Cardiac muscle cell (in vitro differentiated cells and primary cell): ENCODE measurements at regions not wholly inside any gene's neighbourhood (a gene's known extent, or its start where the extent isn't known, plus 50 kb on each side); places are given as distances from the start of the nearest gene placed in this dataset.

Experiments
- DNase-seq, 2 donors: peaks; one replicate each; pipeline versions ENCODE4 v3.0.0 to v3.0.0-alpha.2; 2010 to 2017; ENCODE audit warnings: low read depth in 1 of 2, low spot score in 1 of 2
- H3K27ac ChIP-seq: fragments of 200-600 bp; sonication (generic); 2 replicates; pipeline ENCODE4 v1.5.1; 2016
- H3K27me3 ChIP-seq: fragments of 200-600 bp; sonication (generic); 2 replicates; pipeline ENCODE4 v1.6.0; 2016; ENCODE audit warnings: control low read depth
- H3K36me3 ChIP-seq: fragments of 200-600 bp; sonication (generic); 2 replicates; pipeline ENCODE4 v1.5.1; 2016; ENCODE audit warnings: control low read depth
- H3K4me1 ChIP-seq: fragments of 200-600 bp; sonication (generic); 2 replicates; pipeline ENCODE4 v1.8.1; 2017; ENCODE audit warnings: low read depth, mild to moderate bottlenecking, mixed run types
- H3K4me3 ChIP-seq: fragments of 200-600 bp; sonication (generic); 2 replicates; pipeline ENCODE4 v1.5.1; 2016; ENCODE audit warnings: mild to moderate bottlenecking
- H3K9me3 ChIP-seq: fragments of 200-600 bp; sonication (generic); 2 replicates; pipeline ENCODE4 v1.5.1; 2017; ENCODE audit warnings: low read depth, mild to moderate bottlenecking, control low read depth
- TF ChIP-seq, protein P1 (sequence below): IDR thresholded peaks from 2 replicates; pipeline ENCODE4 v1.5.1; 2012; ENCODE audit warnings: low read depth, mild to moderate bottlenecking, low read length

DNA sequence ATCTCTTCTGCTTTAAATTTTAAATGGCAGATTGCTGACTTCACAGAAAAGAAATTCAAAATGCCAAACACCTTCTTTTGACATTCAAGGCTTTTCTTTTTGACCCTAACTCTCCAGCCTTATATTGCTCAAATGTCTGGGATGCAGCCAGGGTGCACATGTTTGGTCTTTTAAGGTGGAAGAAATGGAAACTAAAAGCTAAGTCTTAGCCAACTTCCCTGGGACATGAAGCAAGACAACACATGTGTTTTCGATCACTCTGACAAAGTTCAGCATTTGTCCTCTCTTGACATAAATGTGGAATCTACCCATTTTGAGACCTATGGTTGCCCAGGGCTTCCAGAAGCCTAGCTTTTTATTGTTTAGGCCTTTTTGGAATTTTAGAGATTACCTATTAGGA is 161.6 kb downstream of the RDH14 start:
- no peaks in the 10 kb centered on the region for H3K36me3 ChIP-seq
- H3K27me3 ChIP-seq, result no peaks in the 10 kb centered on the region
- TF ChIP-seq, protein P1, sequence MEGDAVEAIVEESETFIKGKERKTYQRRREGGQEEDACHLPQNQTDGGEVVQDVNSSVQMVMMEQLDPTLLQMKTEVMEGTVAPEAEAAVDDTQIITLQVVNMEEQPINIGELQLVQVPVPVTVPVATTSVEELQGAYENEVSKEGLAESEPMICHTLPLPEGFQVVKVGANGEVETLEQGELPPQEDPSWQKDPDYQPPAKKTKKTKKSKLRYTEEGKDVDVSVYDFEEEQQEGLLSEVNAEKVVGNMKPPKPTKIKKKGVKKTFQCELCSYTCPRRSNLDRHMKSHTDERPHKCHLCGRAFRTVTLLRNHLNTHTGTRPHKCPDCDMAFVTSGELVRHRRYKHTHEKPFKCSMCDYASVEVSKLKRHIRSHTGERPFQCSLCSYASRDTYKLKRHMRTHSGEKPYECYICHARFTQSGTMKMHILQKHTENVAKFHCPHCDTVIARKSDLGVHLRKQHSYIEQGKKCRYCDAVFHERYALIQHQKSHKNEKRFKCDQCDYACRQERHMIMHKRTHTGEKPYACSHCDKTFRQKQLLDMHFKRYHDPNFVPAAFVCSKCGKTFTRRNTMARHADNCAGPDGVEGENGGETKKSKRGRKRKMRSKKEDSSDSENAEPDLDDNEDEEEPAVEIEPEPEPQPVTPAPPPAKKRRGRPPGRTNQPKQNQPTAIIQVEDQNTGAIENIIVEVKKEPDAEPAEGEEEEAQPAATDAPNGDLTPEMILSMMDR, result no peak
- no peak overlapping the region for H3K27ac ChIP-seq
- no peaks in the 10 kb centered on the region for H3K9me3 ChIP-seq
- no peak overlapping the region for H3K4me3 ChIP-seq
- peak in 1 of 2 donors; percentile 58 for DNase-seq
- peaks cover 7% of the 10 kb centered on the region for H3K4me1 ChIP-seq

DNA sequence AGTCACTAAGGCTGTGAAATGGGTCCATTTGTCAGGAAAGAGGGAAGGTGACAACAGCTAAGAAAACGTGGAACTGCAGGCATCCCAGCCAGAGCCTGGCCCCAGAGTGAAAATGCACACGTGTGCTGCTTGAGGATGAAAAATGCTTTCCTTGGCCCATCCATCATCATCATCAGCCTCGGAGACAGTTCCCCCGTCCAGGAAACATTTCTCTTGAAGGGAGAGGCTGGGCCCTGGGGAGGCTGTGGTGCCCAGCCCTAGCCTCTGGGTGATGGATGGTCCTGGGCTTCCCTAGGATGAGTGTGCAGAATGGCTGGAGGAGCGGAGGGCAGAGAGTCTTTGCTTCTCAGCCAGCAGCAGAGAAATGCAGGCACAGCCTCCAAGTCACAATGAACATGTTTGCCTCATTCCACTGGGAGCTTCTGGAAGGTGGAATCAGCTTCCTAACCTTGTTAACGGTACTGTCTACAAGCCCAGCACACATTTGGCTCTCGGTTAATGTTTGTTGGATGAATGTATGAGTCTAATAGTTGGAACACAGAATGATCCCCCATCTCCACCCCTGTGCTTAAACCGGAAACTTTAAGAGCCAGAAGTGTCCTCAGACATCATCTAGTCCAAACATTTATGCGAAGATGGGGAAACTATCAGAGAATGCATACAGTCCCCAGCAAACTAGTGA is 164.0 kb downstream of the RDH14 start:
- Histone ChIP-seq H3K27me3 (no peaks in the 10 kb centered on the region), H3K27ac (no peak overlapping the region), H3K36me3 (no peaks in the 10 kb centered on the region), H3K4me1 (peaks cover 7% of the 10 kb centered on the region), H3K4me3 (no peak overlapping the region), H3K9me3 (no peaks in the 10 kb centered on the region)
- TF ChIP-seq, protein P1, result no peak
- no peak for DNase-seq

DNA sequence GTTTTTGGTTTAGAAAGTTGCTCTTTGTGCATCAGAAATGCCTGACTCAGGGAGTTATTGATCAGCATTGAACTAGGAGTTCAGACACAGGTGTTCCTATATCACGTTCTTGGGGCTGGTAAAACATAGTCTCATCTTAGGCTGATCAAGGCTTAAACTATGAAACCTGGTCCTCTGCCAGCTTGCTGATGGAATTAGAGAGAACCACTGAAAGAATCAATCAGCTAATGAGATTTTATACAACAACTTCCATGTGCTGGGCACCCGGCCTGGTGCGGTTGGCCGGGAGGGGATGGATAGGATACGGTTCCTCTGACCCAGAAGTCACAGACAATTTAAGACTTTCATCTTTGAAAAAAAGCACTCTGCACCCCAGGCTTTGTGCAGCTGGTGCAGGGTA is 164.9 kb downstream of the RDH14 start:
- H3K27me3 ChIP-seq, result no peaks in the 10 kb centered on the region
- no peaks in the 10 kb centered on the region for H3K9me3 ChIP-seq
- no peak overlapping the region for H3K4me3 ChIP-seq
- H3K36me3 ChIP-seq, result no peaks in the 10 kb centered on the region
- TF ChIP-seq, protein P1, result no peak
- H3K4me1 ChIP-seq, result peaks cover 7% of the 10 kb centered on the region
- DNase-seq, result no peak
- no peak overlapping the region for H3K27ac ChIP-seq

- Histone ChIP-seq H3K9me3 (no peaks in the 10 kb centered on the region), H3K4me3 (no peak overlapping the region), H3K36me3 (no peaks in the 10 kb centered on the region), H3K4me1 (no peaks in the 10 kb centered on the region), H3K27me3 (no peaks in the 10 kb centered on the region), H3K27ac (no peak overlapping the region)
- DNase-seq, result peak; percentile 88 to 89
- TF ChIP-seq, protein P1, result peak; percentile 94
These were observed 172.8 kb downstream of the RDH14 start for GRCh38 chr2:18387441-18388206.

DNA sequence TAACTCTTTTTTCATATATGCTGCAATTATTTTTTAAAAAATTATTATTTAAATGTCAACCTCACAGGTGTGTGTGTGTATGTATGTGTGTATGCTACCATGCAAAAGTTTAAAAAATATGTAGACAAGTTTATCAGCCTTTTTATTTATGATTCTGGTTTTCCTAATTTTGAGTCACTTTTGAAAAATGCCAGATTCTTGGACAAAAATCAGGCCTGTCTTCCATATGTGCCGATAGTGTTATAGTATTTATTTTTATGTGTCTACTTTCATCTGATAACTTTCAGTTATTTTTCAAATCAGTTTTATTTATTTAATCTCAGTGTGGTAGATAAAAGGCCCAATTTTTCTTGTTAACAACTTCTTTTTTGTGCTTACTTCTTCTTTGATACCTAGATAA is 176.2 kb downstream of the RDH14 start:
- Histone ChIP-seq H3K4me1 (no peaks in the 10 kb centered on the region), H3K4me3 (no peak overlapping the region), H3K36me3 (no peaks in the 10 kb centered on the region), H3K27ac (no peak overlapping the region), H3K9me3 (no peaks in the 10 kb centered on the region), H3K27me3 (no peaks in the 10 kb centered on the region)
- DNase-seq, result no peak
- TF ChIP-seq, protein P1, result no peak
